C4-2B (cell line): ENCODE measurements at regions not wholly inside any gene's neighbourhood (a gene's known extent, or its start where the extent isn't known, plus 50 kb on each side); places are given as distances from the start of the nearest gene placed in this dataset.

ENCODE experiments used
- ZFX ChIP-seq: fragments of 450-650 bp; IDR thresholded peaks from 2 replicates; pipeline ENCODE4 v1.6.1; 2017
- TF ChIP-seq, protein P1 (sequence below): fragments of 450-650 bp; conservative IDR thresholded peaks from 2 replicates; pipeline ENCODE4 v1.5.1; 2017; ENCODE audit warnings: mild to moderate bottlenecking

DNA sequence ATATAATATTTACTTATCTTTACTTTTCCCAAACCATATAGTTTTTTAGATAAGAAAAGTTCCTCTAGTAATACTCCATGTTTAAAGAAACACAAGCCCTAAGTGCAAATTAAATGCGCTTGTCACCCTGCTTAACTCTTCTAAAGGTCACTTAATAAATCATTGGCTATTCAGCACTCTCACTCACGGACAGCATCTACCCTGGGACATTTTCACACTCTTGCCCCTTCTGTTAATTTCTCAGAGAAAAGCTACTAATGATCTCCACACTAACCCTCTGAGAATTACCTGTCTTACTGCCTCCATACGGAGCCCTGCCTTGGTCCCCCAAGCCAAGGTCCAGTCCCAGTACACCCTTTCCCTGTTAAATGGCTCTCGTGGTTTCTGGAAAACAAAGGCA lies 102.2 kb downstream of the NRN1 start:
- TF ChIP-seq, protein P1, sequence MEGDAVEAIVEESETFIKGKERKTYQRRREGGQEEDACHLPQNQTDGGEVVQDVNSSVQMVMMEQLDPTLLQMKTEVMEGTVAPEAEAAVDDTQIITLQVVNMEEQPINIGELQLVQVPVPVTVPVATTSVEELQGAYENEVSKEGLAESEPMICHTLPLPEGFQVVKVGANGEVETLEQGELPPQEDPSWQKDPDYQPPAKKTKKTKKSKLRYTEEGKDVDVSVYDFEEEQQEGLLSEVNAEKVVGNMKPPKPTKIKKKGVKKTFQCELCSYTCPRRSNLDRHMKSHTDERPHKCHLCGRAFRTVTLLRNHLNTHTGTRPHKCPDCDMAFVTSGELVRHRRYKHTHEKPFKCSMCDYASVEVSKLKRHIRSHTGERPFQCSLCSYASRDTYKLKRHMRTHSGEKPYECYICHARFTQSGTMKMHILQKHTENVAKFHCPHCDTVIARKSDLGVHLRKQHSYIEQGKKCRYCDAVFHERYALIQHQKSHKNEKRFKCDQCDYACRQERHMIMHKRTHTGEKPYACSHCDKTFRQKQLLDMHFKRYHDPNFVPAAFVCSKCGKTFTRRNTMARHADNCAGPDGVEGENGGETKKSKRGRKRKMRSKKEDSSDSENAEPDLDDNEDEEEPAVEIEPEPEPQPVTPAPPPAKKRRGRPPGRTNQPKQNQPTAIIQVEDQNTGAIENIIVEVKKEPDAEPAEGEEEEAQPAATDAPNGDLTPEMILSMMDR: no peak
- TF ChIP-seq ZFX: no peak
